Lung microvascular endothelial cell (primary cell): ENCODE measurements at regions not wholly inside any gene's neighbourhood (a gene's known extent, or its start where the extent isn't known, plus 50 kb on each side); places are given as distances from the start of the nearest gene placed in this dataset.
"Not testable (repeated sequence)": the region's sequence is repeated elsewhere in the genome, so short reads cannot be mapped to it uniquely, and the experiment has no call there.

Experiments
- DNase-seq, 2 donors: peaks; one replicate each; pipeline versions ENCODE4 v3.0.0 to v3.0.0-alpha.2; 2010; ENCODE audit warnings: low read depth in 2 of 2

DNA sequence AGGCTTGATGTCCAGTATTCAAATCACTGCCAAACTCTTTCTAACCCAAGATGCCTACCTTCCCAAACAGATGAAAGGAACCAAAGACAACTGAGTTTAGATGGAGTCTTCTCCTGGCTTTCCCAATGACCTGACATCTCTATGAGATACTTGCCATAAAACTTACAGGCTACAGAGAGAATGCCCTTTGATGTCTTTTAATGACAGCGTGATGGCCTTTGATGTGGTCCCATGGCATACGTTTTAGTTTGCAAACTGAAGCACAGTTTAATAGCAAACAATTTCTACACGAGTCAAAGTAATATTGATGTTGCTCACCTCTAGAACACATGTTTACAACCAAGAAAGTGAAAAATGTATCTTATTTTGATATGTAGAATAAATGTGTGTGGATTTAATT lies 73.2 kb downstream of the ZIC4 start:
- DNase-seq = no peak

DNA sequence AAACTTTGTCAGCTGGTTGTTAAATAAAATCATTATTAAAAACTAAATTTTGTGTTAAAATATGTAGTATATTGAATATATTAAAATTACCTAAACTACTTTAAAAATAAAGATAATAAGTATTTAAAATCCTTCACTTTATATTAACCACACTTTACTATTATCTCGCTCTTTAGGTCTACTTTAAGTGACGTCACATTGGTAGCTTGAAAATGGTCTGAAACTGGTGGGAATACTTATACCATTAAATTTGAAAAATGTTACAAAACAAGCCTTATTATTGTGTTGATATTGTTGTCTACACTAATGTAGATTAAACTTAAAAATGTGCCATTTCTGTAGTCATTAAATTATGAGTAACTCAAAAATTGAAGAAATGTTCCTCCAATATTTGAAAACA lies 77.6 kb downstream of the ZIC4 start:
- no peak for DNase-seq

GRCh38 chr3:147324356-147324755 lies 82.0 kb downstream of the ZIC4 start:
- no peak for DNase-seq

- no peak for DNase-seq
Observed at GRCh38 chr3:147318900-147319299, 87.4 kb downstream of the ZIC4 start.

- DNase-seq = not testable (repeated sequence)
Observed at GRCh38 chr3:147317080-147317479, 89.3 kb downstream of the ZIC4 start.

GRCh38 chr3:147313513-147313912 lies 92.8 kb downstream of the ZIC4 start:
- DNase-seq = no peak

- DNase-seq = no peak
Observed at GRCh38 chr3:147312786-147313280, 93.5 kb downstream of the ZIC4 start.

DNA sequence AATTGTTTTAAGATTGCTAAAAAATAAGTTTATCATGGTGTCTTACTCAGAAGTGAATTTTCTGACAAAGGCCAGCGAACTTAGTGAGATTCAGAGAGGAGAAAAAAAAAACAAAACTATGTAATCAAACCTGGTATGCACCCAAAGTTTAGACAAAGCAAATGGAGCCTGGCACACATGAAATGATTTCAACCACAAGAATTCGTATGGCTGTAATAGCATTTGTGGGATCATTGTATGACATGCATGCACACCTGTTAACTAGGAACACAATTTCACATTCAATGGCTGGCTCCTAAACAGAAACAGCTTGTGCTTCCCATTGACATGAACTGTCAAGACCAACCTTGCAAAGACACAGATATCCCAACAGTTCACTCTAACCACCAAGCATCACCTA lies 94.6 kb downstream of the ZIC4 start:
- no peak for DNase-seq

DNA sequence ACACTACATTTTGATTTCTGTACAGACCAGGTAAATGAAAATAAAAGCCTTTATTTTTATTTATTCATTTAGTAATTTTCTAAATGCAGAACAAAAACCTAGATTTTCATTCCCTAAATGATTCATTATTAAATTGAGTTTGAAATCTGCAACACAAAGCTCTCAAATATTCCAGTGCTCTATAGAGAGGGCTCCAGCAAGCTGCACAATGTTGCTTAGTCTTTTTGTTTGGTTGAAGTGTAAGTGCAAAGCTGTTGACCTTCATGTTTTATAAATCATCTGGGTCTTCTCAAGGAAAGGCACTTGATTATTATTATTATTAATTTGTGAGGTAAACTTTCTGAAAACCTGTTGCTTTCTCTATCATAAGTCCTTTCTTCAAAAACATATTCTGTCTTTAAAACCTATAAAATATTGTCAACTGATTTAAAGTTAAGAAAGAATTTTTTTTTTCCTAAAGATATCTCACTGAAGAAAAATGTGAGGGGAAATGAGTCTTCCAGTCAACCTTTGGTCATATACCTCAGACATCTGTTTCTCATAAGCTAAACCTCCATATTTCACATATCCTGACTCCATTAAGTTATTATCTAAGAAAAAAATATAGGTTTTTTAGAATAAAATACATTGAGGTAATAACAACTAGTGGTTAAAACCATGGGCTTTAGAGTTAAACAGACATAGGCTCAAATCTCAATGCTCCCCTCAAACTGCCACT lies 100.7 kb downstream of the ZIC4 start:
- peak in 1 of 2 donors; percentile 31 for DNase-seq

GRCh38 chr3:147304756-147305155 lies 101.6 kb downstream of the ZIC4 start:
- DNase-seq = no peak

- DNase-seq = no peak
Observed at GRCh38 chr3:147301781-147302180, 104.6 kb downstream of the ZIC4 start.

GRCh38 chr3:147299656-147300055 lies 106.7 kb downstream of the ZIC4 start:
- DNase-seq = peak in 1 of 2 donors; percentile 47

DNA sequence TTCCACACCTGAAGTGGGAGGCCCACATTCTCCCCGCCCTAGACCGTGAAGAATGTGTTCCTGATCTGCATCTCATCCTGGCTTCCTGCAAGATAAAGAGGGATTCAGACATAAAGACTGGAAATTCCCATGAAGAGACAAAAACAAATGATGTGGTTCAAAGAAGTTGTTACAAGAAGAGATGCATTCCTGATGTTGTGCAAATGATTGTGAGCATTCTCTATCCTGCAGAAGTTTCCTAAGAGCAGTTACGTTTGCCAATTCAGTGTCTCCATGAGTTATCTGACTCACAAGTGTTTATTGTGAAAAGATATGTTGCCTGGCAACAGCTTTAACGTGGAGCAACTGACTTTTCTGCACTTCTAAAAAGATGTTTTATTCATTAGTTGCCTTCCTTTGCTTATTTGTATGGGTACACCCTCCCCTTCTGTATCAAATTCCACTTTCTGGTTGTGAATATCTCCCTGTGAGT lies 107.8 kb downstream of the ZIC4 start:
- DNase-seq = peak; percentile 17 to 91

- peak in 1 of 2 donors; percentile 7 for DNase-seq
Observed at GRCh38 chr3:147297761-147298350, 108.5 kb downstream of the ZIC4 start.

DNA sequence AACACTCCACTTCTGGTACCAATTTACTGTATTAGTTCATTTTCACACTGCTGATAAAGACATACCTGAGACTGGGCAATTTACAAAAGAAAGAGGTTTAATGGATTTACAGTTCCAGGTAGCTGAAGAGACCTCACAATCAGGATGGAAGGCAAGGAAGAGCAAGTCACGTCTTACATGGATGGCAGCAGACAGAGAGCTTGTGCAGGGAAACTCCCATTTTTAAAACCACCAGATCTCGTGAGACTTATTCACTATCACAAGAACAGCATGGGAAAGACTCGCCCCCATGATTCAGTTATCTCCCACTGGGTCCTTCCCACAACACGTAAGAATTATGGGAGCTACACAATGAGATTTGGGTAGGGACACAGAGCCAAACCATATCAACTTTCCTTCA lies 119.0 kb downstream of the ZIC4 start:
- DNase-seq = not testable (repeated sequence)

GRCh38 chr3:147269907-147270306 lies 136.4 kb downstream of the ZIC4 start:
- DNase-seq = no peak

DNA sequence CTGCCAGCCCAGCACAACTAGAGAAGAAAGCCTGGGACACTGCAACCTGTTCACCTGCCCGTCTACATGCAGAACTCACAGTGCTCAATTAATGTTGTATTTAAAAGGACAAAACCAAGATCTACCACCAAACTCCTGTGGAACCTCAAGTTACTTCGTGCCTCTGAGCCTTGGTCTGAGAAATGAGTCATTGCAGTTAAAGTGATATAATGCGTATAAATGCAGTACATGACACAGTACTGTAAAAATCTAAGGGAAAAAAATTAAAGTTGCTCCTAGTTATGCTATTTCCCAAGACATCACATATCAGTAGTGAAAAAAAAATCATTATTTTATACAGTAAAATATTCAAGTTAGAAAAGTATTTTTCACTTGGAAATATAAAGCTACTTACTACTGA lies 138.9 kb downstream of the ZIC4 start:
- DNase-seq = no peak

DNA sequence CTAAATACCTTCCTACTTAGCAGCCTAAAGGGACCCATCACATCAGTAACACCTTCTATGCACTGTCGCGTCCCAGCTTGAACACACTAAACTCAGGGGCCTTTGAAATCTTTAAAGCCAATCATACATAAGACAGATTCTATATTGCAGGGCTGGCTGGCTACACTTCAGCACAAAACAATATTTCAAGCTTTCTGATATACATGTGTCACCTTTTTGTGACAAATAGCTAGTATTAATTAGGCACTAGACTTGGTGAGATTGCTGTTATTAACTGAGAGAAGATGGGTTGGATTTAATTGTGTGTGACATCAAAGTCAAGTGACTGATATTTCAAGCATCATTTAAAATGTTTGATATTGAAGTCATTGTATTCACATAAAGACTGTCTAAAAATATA lies 148.4 kb downstream of the ZIC4 start:
- DNase-seq = no peak

- no peak for DNase-seq
Observed at GRCh38 chr3:147256739-147257138, 149.6 kb downstream of the ZIC4 start.

GRCh38 chr3:147246906-147247305 lies 159.4 kb downstream of the ZIC4 start:
- DNase-seq = no peak

GRCh38 chr3:147245638-147246037 lies 160.7 kb downstream of the ZIC4 start:
- DNase-seq = not testable (repeated sequence)

DNA sequence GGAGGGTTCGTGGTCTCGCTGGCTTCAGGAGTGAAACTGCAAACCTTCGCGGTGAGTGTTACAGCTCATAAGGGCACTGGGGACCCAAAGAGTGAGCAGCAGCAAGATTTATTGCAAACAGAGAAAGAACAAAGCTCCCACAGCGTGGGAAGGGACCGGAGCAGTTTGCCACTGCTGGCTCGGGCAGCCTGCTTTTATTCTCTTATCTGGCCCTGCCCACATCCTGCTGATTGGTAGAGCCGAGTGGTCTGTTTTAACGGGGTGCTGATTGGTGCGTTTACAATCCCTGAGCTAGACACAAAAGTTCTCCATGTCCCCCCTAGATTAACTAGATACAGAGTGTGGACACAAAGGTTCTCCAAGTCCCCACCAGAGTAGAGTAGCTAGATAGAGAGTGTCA lies 161.3 kb downstream of the ZIC4 start:
- DNase-seq = not testable (repeated sequence)

DNA sequence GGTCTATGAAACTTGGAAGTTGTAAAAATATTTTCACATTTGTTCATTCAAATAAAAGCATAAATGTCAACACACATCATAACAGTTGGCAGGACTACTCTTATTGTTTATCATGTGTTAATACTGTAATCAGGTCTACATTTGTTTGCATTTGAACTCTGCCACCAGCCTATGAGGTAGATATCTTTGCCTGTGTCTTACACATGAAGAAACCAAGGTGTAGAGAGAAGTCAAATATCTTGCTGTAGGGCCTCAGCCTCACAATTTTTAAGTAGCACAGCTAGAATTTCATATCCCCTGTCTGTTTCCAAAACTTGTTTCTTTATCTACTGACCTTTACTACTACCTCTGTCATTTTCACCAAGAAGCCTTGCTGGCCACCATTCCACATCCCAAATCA lies 161.9 kb downstream of the ZIC4 start:
- no peak for DNase-seq
